ENCODE measurements at regions not wholly inside any gene's neighbourhood (a gene's known extent, or its start where the extent isn't known, plus 50 kb on each side); places are given as distances from the start of the nearest gene placed in this dataset.

- TF ChIP-seq PHF8 (IDR thresholded peaks at IDR 0.05; ENCODE audit: borderline replicate concordance, low read depth) (no peak), POLR2A (IDR thresholded peaks at IDR 0.05; ENCODE audit: low read length) (no peak), HES2 (IDR thresholded peaks at IDR 0.05) (no peak)
Measured at GRCh38 chr21:33977721-33978369, 62.2 kb upstream of the ATP5PO start (continued).

- ChIA-PET CTCF (interaction anchor here (4.2 kb wide), 1 partner anchor 53 kb away, joined by 20 read pairs; no protein-coding TSS in a partner anchor), POLR2A (no interaction called here)
- WGBS (ENCODE audit: missing lambda C conversion rate), result 79% methylated on average over 6 of the region's 6 CpGs
- H3K4me1 ChIP-seq, result peaks cover 26% of the 10 kb centered on the region
- ATAC-seq (no peak), DNase-seq (ENCODE audit: low read depth in 1 of 2, low spot score in 1 of 2) (no peak), FAIRE-seq (no peak)
- TF ChIP-seq HOXA7 (CRISPR knock-in tag; IDR thresholded peaks at IDR 0.05), result no peak
- TF ChIP-seq MAX (IDR thresholded peaks at IDR 0.05), result no peak
- TF ChIP-seq CBX8 (IDR thresholded peaks at IDR 0.05), result no peak
- TF ChIP-seq CEBPB (IDR thresholded peaks at IDR 0.05), result no peak
- TF ChIP-seq RFX5 (IDR thresholded peaks at IDR 0.05), result no peak
- TF ChIP-seq E2F6 (IDR thresholded peaks at IDR 0.05; ENCODE audit: borderline replicate concordance, low read depth), result no peak
- no peak for TF ChIP-seq RCOR1 (IDR thresholded peaks at IDR 0.05; ENCODE audit: low read depth, low read length)
- TF ChIP-seq TFCP2L1 (CRISPR knock-in tag; IDR thresholded peaks at IDR 0.05), result no peak
- no peaks in the 10 kb centered on the region for H3K9me3 ChIP-seq
- peak overlapping the region in 1 of 2 experiments; percentile 84; a peak in 2 of 6 replicates for H3K27ac ChIP-seq
- peak overlapping the region; percentile 67 for H3K4me2 ChIP-seq
- no peak overlapping the region for H3K4me3 ChIP-seq
Measured at GRCh38 chr21:33977017-33977720, 61.6 kb upstream of the ATP5PO start.

- Histone ChIP-seq H3K4me2 (peak overlapping the region; percentile 67), H3K4me3 (no peak overlapping the region), H3K9me3 (no peaks in the 10 kb centered on the region), H3K27ac (peak overlapping the region; percentile 66 to 84), H3K4me1 (peaks cover 33% of the 10 kb centered on the region)
- ChIA-PET CTCF (interaction anchor here (4.2 kb wide), 1 partner anchor 53 kb away, joined by 20 read pairs; no protein-coding TSS in a partner anchor), POLR2A (no interaction called here)
- peak; percentile 72 to 78 for ATAC-seq
- 31% methylated on average over 12 of the region's 14 CpGs for WGBS (ENCODE audit: missing lambda C conversion rate)
- no peak for TF ChIP-seq USF2 (IDR thresholded peaks at IDR 0.05)
- 0 out of 2 replicates have a peak, but pooled peaks have one; percentile 27 for TF ChIP-seq FOSL2 (IDR thresholded peaks at IDR 0.05)
- TF ChIP-seq FOSL2 (CRISPR knock-in tag; IDR thresholded peaks at IDR 0.05), result no peak
- peak; percentile 15 to 67 for DNase-seq (ENCODE audit: low read depth in 1 of 2, low spot score in 1 of 2)
- no peak for FAIRE-seq
Measured at GRCh38 chr21:33976082-33977016, 60.7 kb upstream of the ATP5PO start.

GRCh38 chr21:33975548-33976081 is 60.0 kb upstream of the ATP5PO start:
- Histone ChIP-seq H3K4me2 (peak overlapping the region; percentile 67), H3K27ac (peak overlapping the region; percentile 66 to 84; a peak in 5 of 6 replicates), H3K4me3 (no peak overlapping the region), H3K9me3 (no peaks in the 10 kb centered on the region), H3K4me1 (peaks cover 35% of the 10 kb centered on the region)
- FAIRE-seq (no peak), DNase-seq (ENCODE audit: low read depth in 1 of 2, low spot score in 1 of 2) (peak in 1 of 2 experiments; percentile 6), ATAC-seq (peak; percentile 40 to 46; a peak in 5 of 6 replicates)
- POLR2A ChIA-PET, result no interaction called here
- CTCF ChIA-PET, result interaction anchor here (4.2 kb wide), 1 partner anchor 52 kb away, joined by 20 read pairs; no protein-coding TSS in a partner anchor
- WGBS (ENCODE audit: missing lambda C conversion rate), result 84% methylated on average over 7 of the region's 7 CpGs
- no peak for TF ChIP-seq USF2 (IDR thresholded peaks at IDR 0.05)
- TF ChIP-seq JUNB (IDR thresholded peaks at IDR 0.05), result no peak
- no peak for TF ChIP-seq SREBF2 (IDR thresholded peaks at IDR 0.05)
- TF ChIP-seq SMC3 (IDR thresholded peaks at IDR 0.05), result no peak
- TF ChIP-seq POLR2AphosphoS2 (conservative IDR thresholded peaks at IDR 0.05; ENCODE audit: low read length), result no peak
- no peak for TF ChIP-seq EP300 (IDR thresholded peaks at IDR 0.05)
- no peak for TF ChIP-seq ZC3H11A (IDR thresholded peaks at IDR 0.05)
- no peak for TF ChIP-seq HDAC2 (IDR thresholded peaks at IDR 0.05)
- TF ChIP-seq HOXB5 (CRISPR knock-in tag; IDR thresholded peaks at IDR 0.05), result no peak
- no peak for TF ChIP-seq CTCF (IDR thresholded peaks at IDR 0.05)
- no peak for TF ChIP-seq KDM1A (IDR thresholded peaks at IDR 0.05; ENCODE audit: low read depth)
- TF ChIP-seq CHD4 (IDR thresholded peaks at IDR 0.05; ENCODE audit: borderline replicate concordance), result no peak
- TF ChIP-seq CBX2 (IDR thresholded peaks at IDR 0.05; ENCODE audit: borderline replicate concordance, low read depth), result no peak
